ENCODE measurements at regions not wholly inside any gene's neighbourhood (a gene's known extent, or its start where the extent isn't known, plus 50 kb on each side); places are given as distances from the start of the nearest gene placed in this dataset.

- H3K27me3 ChIP-seq = no peaks in the 10 kb centered on the region
- no peaks in the 10 kb centered on the region for H3K9me3 ChIP-seq
- H3K4me1 ChIP-seq = peaks cover 0 to 23% (median 14%) of the 10 kb centered on the region in 4 donors
- 64 to 67% methylated on average over 9 of the region's 9 CpGs for WGBS, 2 donors
- H3K4me3 ChIP-seq = no peak overlapping the region
- intact Hi-C loops (cut with DNase I) = no loop called here
- H3K36me3 ChIP-seq = no peaks in the 10 kb centered on the region
- H3K27ac ChIP-seq = peak overlapping the region in 2 of 4 donors; percentile 11 to 61
- TF ChIP-seq EP300 (IDR thresholded peaks at IDR 0.05) = no peak
- no peak for TF ChIP-seq POLR2A (IDR thresholded peaks at IDR 0.05)
- no peak for TF ChIP-seq POLR2AphosphoS5 (IDR thresholded peaks at IDR 0.05)
- TF ChIP-seq, protein P1, sequence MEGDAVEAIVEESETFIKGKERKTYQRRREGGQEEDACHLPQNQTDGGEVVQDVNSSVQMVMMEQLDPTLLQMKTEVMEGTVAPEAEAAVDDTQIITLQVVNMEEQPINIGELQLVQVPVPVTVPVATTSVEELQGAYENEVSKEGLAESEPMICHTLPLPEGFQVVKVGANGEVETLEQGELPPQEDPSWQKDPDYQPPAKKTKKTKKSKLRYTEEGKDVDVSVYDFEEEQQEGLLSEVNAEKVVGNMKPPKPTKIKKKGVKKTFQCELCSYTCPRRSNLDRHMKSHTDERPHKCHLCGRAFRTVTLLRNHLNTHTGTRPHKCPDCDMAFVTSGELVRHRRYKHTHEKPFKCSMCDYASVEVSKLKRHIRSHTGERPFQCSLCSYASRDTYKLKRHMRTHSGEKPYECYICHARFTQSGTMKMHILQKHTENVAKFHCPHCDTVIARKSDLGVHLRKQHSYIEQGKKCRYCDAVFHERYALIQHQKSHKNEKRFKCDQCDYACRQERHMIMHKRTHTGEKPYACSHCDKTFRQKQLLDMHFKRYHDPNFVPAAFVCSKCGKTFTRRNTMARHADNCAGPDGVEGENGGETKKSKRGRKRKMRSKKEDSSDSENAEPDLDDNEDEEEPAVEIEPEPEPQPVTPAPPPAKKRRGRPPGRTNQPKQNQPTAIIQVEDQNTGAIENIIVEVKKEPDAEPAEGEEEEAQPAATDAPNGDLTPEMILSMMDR (IDR thresholded peaks at IDR 0.05) = no peak
- peak; percentile 52 for DNase-seq
These were observed 66.0 kb upstream of the STX16 start for GRCh38 chr20:58584881-58585752.

- H3K36me3 ChIP-seq = no peaks in the 10 kb centered on the region
- 89 to 92% methylated on average over 8 of the region's 8 CpGs for WGBS, 2 donors
- peak; percentile 55 for DNase-seq
- no peaks in the 10 kb centered on the region for H3K9me3 ChIP-seq
- intact Hi-C loops (cut with DNase I) = no loop called here
- TF ChIP-seq, protein P1 (IDR thresholded peaks at IDR 0.05) = no peak
- TF ChIP-seq EP300 (IDR thresholded peaks at IDR 0.05) = no peak
- TF ChIP-seq POLR2AphosphoS5 (IDR thresholded peaks at IDR 0.05) = no peak
- no peak for TF ChIP-seq POLR2A (IDR thresholded peaks at IDR 0.05)
- H3K27ac ChIP-seq = no peak overlapping the region
- no peak overlapping the region for H3K4me3 ChIP-seq
- H3K4me1 ChIP-seq = peaks cover 0 to 23% (median 11%) of the 10 kb centered on the region in 4 donors
- no peaks in the 10 kb centered on the region for H3K27me3 ChIP-seq
These were observed 66.8 kb upstream of the STX16 start for GRCh38 chr20:58584051-58584824.

GRCh38 chr20:58583586-58583985 is 67.5 kb upstream of the STX16 start:
- 65 to 82% methylated on average over 8 of the region's 8 CpGs for WGBS, 2 donors
- H3K27ac ChIP-seq = no peak overlapping the region
- intact Hi-C loops (cut with DNase I) = no loop called here
- H3K27me3 ChIP-seq = no peaks in the 10 kb centered on the region
- TF ChIP-seq POLR2AphosphoS5 (IDR thresholded peaks at IDR 0.05) = no peak
- TF ChIP-seq EP300 (IDR thresholded peaks at IDR 0.05) = no peak
- no peak for TF ChIP-seq POLR2A (IDR thresholded peaks at IDR 0.05)
- TF ChIP-seq, protein P1 (IDR thresholded peaks at IDR 0.05) = no peak
- peaks cover 0 to 23% (median 11%) of the 10 kb centered on the region in 4 donors for H3K4me1 ChIP-seq
- no peaks in the 10 kb centered on the region for H3K36me3 ChIP-seq
- no peak for DNase-seq
- H3K9me3 ChIP-seq = no peaks in the 10 kb centered on the region
- no peak overlapping the region for H3K4me3 ChIP-seq

GRCh38 chr20:58583176-58583575 is 67.9 kb upstream of the STX16 start:
- Histone ChIP-seq H3K36me3 (no peaks in the 10 kb centered on the region), H3K4me3 (no peak overlapping the region), H3K4me1 (peaks cover 0 to 23% (median 11%) of the 10 kb centered on the region in 4 donors), H3K27ac (no peak overlapping the region), H3K9me3 (no peaks in the 10 kb centered on the region), H3K27me3 (no peaks in the 10 kb centered on the region)
- intact Hi-C loops (cut with DNase I) = no loop called here
- 57 to 78% methylated on average over 13 of the region's 13 CpGs for WGBS, 2 donors
- TF ChIP-seq, protein P1 (IDR thresholded peaks at IDR 0.05) = no peak
- TF ChIP-seq POLR2A (IDR thresholded peaks at IDR 0.05) = no peak
- TF ChIP-seq EP300 (IDR thresholded peaks at IDR 0.05) = no peak
- no peak for TF ChIP-seq POLR2AphosphoS5 (IDR thresholded peaks at IDR 0.05)
- DNase-seq = peak; percentile 27

All from sigmoid colon (tissue), 6 donors.